GM19324 (cell line): ENCODE measurements at regions not wholly inside any gene's neighbourhood (a gene's known extent, or its start where the extent isn't known, plus 50 kb on each side); places are given as distances from the start of the nearest gene placed in this dataset.

Experiments used
- ATAC-seq: cut with Tn5 transposase; IDR thresholded peaks from one replicate; pipeline ENCODE4 v1.9.1; 2021; ENCODE audit warnings: mild to moderate bottlenecking, moderate library complexity; ENCODE audit not compliant: unreplicated experiment, low FRiP score

GRCh38 chr18:10400534-10401307 lies 53.7 kb upstream of the APCDD1 start:
- ATAC-seq, result no peak

- ATAC-seq, result no peak
Measured at GRCh38 chr18:10401521-10401920, 52.9 kb upstream of the APCDD1 start.

- no peak for ATAC-seq
Measured at GRCh38 chr18:10401930-10402329, 52.5 kb upstream of the APCDD1 start.

- no peak for ATAC-seq
Measured at GRCh38 chr18:10402871-10403559, 51.4 kb upstream of the APCDD1 start.

GRCh38 chr18:10403708-10404107 lies 50.7 kb upstream of the APCDD1 start:
- no peak for ATAC-seq

GRCh38 chr18:10404168-10404567 lies 50.3 kb upstream of the APCDD1 start:
- no peak for ATAC-seq
